Upper lobe of left lung (tissue), 6 donors: ENCODE measurements at regions not wholly inside any gene's neighbourhood (a gene's known extent, or its start where the extent isn't known, plus 50 kb on each side); places are given as distances from the start of the nearest gene placed in this dataset.

Source experiments
- ATAC-seq, 2 donors: fragments of 200-7000 bp; cut with Tn5 transposase; one replicate each; pipeline ENCODE4 v1.9.1; 2022; ENCODE audit warnings: mild to moderate bottlenecking in 2 of 2, moderate library complexity in 2 of 2; ENCODE audit not compliant: low FRiP score in 2 of 2
- DNase-seq, 2 donors: peaks; one replicate each; pipeline ENCODE4 v3.0.0-alpha.2; 2019 to 2020
- H3K27ac ChIP-seq, 4 donors: fragments of 200-600 bp; sonication (generic); one replicate each; pipeline ENCODE4 v1.5.1; 2016 to 2019
- H3K27me3 ChIP-seq, 4 donors: fragments of 200-600 bp; sonication (generic); one replicate each; pipeline ENCODE4 v1.5.1; 2017 to 2019
- H3K36me3 ChIP-seq, 4 donors: fragments of 200-600 bp; sonication (generic); one replicate each; pipeline ENCODE4 v1.5.1; 2016 to 2019
- H3K4me1 ChIP-seq, 4 donors: fragments of 200-600 bp; sonication (generic); one replicate each; pipeline ENCODE4 v1.5.1; 2018 to 2019
- H3K4me3 ChIP-seq, 4 donors: fragments of 200-600 bp; sonication (generic); one replicate each; pipeline ENCODE4 v1.5.1; 2017 to 2019; ENCODE audit warnings: mild to moderate bottlenecking in 2 of 4, moderate library complexity in 1 of 4
- H3K9me3 ChIP-seq, 4 donors: fragments of 200-600 bp; sonication (generic); one replicate each; pipeline ENCODE4 v1.5.1; 2018 to 2019
- CTCF ChIP-seq, 6 experiments: fragments of 450-650 bp in 4 of 6; fragments of 200-600 bp in 2 of 6; sonication (generic) in 2 of 6; IDR thresholded peaks; one replicate each; pipeline ENCODE4 v1.5.1; 2016 to 2019; ENCODE audit warnings: antibody characterized with exemption in 6 of 6
- EP300 ChIP-seq, 4 donors: sonication (generic); formaldehyde crosslinking; IDR thresholded peaks; one replicate each; pipeline ENCODE4 v1.5.1; 2017; ENCODE audit warnings: antibody characterized with exemption in 4 of 4, control low read depth in 2 of 4
- POLR2A ChIP-seq, 4 donors: fragments of 450-650 bp; IDR thresholded peaks; one replicate each; pipeline ENCODE4 v1.5.1; 2016 to 2017; ENCODE audit warnings: antibody characterized with exemption in 4 of 4, mild to moderate bottlenecking in 2 of 4
- POLR2AphosphoS5 ChIP-seq, 2 donors: sonication (generic); formaldehyde crosslinking; IDR thresholded peaks; one replicate each; pipeline ENCODE4 v1.5.1; 2017; ENCODE audit warnings: antibody characterized with exemption in 2 of 2
- WGBS, 2 donors: methylation state at CpG; one replicate each; pipeline ENCODE4 v1.1.5; 2017 to 2018; 5-methylcytosine and 5-hydroxymethylcytosine counted together
- donor health status: DM: no; HTN: no; CAD: no; lungs with moderate emphysema.
- donor health status: DM: no; HTN: yes; CAD: no; lungs with severe emphysema.

DNA sequence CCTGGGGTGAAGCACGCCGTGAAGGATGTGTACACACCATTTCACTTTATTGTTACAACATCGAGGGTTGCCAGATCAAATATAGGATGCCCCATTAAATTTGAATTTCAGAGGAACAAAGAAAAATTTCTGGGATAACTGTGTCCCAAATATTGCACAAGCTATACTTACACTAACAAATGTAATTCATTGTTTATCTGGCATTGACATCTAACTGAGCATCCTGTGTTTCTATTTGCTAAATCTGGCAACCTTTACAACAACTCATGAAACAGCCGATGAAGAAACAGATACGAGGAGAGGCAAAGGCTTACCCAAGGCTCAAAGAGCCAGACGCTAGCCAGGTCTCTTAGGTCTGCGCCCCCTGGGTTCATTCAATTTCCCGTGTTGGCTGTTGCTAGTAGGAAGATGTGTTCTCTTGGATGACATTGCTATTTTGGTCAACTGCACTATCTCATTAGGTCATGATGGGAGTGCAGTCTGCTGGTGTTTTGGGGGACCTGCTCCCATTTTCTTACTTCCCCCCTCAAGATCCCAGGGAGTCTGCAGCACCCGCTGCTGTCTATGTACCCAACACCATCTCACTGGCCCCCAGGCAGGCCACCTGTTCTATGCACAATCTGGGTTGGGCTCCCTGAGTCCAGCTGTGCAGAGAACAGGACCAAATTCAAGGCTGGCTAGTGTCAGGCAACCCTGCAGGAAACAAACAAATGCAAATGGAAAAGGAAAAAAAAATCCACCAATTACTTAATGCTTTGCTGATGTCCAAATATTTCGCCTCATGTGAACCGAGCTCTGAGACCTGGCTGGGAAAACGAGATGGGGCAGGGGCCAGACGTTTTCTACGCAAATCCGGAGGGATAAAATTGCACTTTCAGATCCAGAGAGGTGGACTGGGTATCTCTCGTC, 560.9 kb downstream of the MIAT start:
- ATAC-seq: peak; percentile 28 to 49
- Histone ChIP-seq H3K9me3 (peaks cover 0 to under 1% (median 0%) of the 10 kb centered on the region in 4 donors), H3K4me1 (peaks cover under 1 to 12% (median 7%) of the 10 kb centered on the region in 4 donors), H3K4me3 (no peak overlapping the region), H3K27me3 (no peaks in the 10 kb centered on the region), H3K36me3 (no peaks in the 10 kb centered on the region), H3K27ac (no peak overlapping the region)
- DNase-seq: no peak
- 58 to 60% methylated on average over 16 of the region's 16 CpGs for WGBS, 2 donors
- TF ChIP-seq EP300 (IDR thresholded peaks at IDR 0.05) (no peak), CTCF (IDR thresholded peaks at IDR 0.05) (no peak), POLR2A (IDR thresholded peaks at IDR 0.05) (no peak), POLR2AphosphoS5 (IDR thresholded peaks at IDR 0.05) (no peak)

DNA sequence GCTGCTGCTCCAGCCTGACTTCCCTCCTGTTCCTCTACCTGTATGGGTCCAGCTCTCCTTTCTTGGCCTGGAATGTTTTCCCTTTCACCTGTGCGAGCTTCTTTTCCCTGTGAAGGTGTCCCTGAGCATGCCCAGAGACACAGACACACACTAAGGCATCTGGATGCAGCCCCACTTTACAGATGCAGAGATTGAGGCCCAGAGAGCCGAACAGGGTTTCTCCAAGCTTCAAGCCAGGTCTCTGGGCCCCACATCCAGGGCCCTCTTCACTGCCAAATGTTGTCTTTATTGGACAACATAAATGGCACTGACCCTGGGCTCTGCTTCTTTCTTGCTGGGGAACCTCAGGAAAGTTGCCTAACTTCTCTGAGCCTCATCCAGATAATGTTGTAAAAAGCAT, 561.6 kb downstream of the MIAT start:
- WGBS, 2 donors: 86 to 92% methylated on average over 1 to 2 of the region's 2 CpGs
- ATAC-seq (no peak), DNase-seq (no peak)
- Histone ChIP-seq H3K9me3 (peaks cover 0 to 3% (median 0%) of the 10 kb centered on the region in 4 donors), H3K27me3 (no peaks in the 10 kb centered on the region), H3K27ac (no peak overlapping the region), H3K4me1 (peaks cover 0 to 8% (median 6%) of the 10 kb centered on the region in 4 donors), H3K36me3 (no peaks in the 10 kb centered on the region), H3K4me3 (no peak overlapping the region)
- TF ChIP-seq POLR2AphosphoS5 (IDR thresholded peaks at IDR 0.05): no peak
- no peak for TF ChIP-seq POLR2A (IDR thresholded peaks at IDR 0.05)
- no peak for TF ChIP-seq EP300 (IDR thresholded peaks at IDR 0.05)
- TF ChIP-seq CTCF (IDR thresholded peaks at IDR 0.05): no peak

DNA sequence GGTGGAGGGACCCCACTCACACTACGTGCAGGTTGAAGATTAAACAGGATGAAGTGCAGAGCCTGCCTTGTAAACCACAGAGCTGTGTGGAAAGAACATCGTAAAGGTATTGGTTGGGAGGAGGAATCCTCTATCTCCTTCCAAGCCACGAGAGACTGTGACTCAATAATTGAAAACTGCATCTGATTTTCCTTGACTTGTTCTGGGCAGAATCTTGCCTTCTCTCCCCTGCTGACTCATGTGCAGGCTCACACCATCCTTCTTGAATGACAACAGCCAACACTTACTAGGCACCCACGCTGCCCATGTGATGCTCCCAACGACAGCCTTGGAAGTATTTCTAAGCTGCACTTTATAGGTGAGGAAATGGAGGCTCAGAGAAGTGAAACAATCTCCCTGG, 563.0 kb downstream of the MIAT start:
- peaks cover 0 to 8% (median 6%) of the 10 kb centered on the region in 4 donors for H3K4me1 ChIP-seq
- no peaks in the 10 kb centered on the region for H3K36me3 ChIP-seq
- WGBS, 2 donors: 57 to 62% methylated on average over 5 of the region's 5 CpGs
- no peaks in the 10 kb centered on the region for H3K27me3 ChIP-seq
- H3K4me3 ChIP-seq: no peak overlapping the region
- DNase-seq: no peak
- H3K27ac ChIP-seq: no peak overlapping the region
- H3K9me3 ChIP-seq: peaks cover 0 to 3% (median 0%) of the 10 kb centered on the region in 4 donors
- no peak for TF ChIP-seq EP300 (IDR thresholded peaks at IDR 0.05)
- no peak for TF ChIP-seq POLR2A (IDR thresholded peaks at IDR 0.05)
- no peak for TF ChIP-seq POLR2AphosphoS5 (IDR thresholded peaks at IDR 0.05)
- TF ChIP-seq CTCF (IDR thresholded peaks at IDR 0.05): no peak
- peak in 1 of 2 donors; percentile 49 for ATAC-seq

- ATAC-seq (no peak), DNase-seq (no peak)
- H3K4me1 ChIP-seq: peaks cover 0 to 8% (median 6%) of the 10 kb centered on the region in 4 donors
- H3K27me3 ChIP-seq: no peaks in the 10 kb centered on the region
- TF ChIP-seq EP300 (IDR thresholded peaks at IDR 0.05) (no peak), POLR2AphosphoS5 (IDR thresholded peaks at IDR 0.05) (no peak), POLR2A (IDR thresholded peaks at IDR 0.05) (no peak), CTCF (IDR thresholded peaks at IDR 0.05) (no peak)
- peaks cover 0 to 3% (median 0%) of the 10 kb centered on the region in 4 donors for H3K9me3 ChIP-seq
- no peak overlapping the region for H3K4me3 ChIP-seq
- no peaks in the 10 kb centered on the region for H3K36me3 ChIP-seq
- no peak overlapping the region for H3K27ac ChIP-seq
Measured at GRCh38 chr22:27222178-27222577, 564.8 kb downstream of the MIAT start.
